Hematopoietic multipotent progenitor cell treated with erythropoietin and hydrocortisone succinate and interleukin-3 and kit ligand, for 4 days (in vitro differentiated cells): ENCODE measurements at regions not wholly inside any gene's neighbourhood (a gene's known extent, or its start where the extent isn't known, plus 50 kb on each side); places are given as distances from the start of the nearest gene placed in this dataset.
"Not testable (repeated sequence)": the region's sequence is repeated elsewhere in the genome, so short reads cannot be mapped to it uniquely, and the experiment has no call there.

Experiments
- DNase-seq: peaks from one replicate; pipeline ENCODE4 v3.0.0-alpha.2; 2015

DNA sequence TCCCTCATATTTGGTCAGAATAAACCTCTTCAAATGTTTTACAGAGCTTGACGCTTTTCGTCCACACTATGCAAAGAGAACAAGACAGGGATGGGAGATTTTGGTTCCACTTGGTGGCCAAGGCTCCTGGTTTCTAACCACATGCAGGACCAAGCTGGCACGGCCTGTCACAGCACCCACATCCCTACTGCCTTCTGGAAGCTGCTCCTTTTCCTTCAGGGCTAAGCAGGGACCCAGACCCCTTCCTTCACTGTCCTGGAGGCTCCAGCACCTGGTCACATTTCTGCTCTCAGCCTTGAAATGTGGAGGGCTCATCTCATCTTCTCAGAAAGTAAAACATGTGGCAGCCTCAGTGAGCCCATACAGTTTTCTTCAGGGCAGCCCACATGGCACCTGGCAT, 50.4 kb upstream of the ARHGEF7 start:
- no peak for DNase-seq

DNA sequence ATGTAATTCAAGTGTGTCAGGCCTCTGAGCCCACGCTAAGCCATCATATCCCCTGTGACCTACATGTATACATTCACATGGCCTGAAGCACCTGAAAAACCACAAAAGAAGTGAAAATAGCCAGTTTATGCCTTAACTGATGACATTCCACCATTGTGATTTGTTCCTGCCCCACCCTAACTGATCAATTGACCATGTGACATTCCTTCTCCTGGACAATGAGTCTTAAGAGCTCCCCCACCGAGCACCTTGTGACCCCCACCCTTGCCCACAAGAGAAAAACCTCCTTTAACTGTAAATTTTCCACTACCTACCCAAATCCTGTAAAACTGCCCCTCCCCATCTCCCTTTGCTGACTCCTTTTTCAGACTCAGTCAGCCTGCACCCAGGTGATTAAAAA, 52.1 kb upstream of the ARHGEF7 start:
- DNase-seq = no peak

DNA sequence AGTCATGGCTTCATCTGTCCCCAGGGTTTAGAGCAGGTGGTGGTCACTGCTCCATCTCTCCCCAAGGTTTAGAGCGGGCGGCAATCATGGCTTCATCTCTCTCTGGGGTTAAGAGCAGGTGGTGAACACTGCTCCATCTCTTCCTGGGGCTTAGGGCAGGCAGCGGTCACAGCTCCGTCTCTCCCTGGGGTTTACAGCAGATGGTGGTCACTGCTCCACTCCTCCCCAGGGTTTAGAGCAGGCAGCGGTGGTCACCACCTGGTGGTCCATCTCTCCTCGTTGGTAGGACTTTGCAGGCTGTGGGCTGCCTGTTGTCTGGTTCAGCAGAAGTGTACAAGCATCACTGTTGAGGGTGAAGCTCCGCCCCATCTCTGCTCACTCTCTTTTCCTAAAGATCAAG, 52.8 kb upstream of the ARHGEF7 start:
- no peak for DNase-seq

DNA sequence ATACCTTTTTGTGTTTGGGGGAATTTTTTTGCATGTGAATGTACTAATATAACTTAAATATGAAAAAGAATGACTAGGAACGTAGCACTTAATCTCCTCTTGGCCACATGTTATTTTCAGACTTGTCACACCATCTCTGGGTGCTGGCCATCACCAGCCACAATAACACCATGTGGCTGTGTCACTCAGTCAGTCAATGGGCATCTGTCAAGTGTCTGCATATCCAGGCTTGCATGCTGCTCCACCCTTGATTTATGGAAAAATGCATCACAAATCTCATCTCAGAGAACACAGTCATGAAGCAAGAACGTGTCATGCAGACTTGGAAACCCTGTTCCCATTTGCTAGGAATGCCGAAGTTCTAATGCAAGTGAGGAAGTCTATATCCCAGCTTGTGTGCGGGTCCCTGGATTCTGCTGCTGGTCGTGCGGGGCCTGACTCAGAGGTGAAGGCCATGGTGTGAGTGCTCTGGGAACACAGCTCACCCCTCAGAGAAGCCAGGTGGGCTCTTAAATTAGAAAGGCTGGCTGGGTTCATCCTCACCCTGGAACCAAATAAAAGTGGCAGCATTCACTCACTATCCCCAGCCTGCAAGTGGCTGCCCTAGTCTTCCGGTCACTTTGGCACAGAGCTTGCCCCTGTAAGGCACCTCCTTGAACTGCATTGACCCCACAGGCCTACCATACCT, 53.6 kb upstream of the ARHGEF7 start:
- no peak for DNase-seq

DNA sequence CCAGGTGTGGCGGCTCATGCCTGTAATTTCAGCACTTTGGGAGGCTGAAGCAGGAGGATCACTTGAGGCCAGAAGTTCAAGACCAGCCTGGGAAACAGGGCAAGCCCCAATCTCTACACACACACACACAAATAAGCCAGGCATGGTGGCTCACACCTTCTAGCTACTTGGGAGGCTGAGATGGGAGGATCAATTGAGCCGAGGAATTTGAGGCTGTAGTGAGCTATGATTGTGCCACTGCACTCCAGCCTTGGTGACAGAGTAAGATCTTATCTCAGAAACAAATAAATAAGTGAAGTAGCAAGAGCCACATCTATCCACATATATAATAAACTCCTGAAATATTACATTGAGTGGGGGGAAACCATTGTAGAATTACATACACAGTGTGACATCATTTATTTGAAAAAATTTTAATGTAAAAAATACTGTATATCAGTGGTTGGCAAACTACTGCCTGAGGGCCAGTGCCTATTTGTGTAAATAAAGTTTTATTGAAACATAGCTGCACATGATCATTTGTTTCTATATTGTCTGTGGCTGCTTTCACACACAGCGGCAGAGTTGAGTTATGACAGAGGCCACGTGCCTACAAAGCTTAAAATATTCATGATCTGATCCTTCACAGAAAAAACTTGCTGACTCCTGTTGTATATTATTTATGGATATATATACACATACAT, 54.7 kb upstream of the ARHGEF7 start:
- DNase-seq = no peak

DNA sequence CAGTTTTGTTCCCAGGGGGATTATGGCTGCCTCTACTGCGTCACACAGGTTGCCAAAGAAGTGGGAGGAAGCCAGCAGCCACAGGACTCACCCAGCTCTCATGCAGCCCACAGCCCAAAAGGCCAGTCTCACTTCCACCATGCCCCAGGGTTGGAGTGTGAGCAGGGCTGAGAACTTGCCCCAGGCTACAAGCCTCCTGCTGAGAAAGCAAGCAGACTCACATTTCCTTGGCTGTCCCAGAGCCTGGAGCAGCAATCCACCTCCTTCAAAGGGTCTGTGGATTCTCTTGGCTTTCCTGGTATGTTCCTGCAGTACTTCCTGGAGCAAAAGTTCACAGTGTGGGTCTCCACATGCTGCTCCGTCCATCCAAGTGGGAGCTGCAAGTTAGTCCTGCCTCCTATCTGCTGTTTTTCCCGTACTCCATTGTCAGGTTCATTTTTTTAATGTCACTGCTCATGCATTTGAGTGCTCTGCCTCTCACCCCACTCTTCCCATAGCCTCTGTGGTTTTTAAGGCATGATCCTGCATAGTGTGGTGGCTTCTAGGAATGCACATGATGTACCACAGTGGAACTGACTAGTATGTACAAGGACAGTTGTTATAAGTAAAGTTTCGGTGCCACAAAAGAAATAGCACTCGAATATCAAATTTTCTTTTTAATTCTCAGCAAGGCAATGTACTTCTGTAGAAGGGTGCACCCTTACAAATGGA, 56.2 kb upstream of the ARHGEF7 start:
- DNase-seq = no peak

DNA sequence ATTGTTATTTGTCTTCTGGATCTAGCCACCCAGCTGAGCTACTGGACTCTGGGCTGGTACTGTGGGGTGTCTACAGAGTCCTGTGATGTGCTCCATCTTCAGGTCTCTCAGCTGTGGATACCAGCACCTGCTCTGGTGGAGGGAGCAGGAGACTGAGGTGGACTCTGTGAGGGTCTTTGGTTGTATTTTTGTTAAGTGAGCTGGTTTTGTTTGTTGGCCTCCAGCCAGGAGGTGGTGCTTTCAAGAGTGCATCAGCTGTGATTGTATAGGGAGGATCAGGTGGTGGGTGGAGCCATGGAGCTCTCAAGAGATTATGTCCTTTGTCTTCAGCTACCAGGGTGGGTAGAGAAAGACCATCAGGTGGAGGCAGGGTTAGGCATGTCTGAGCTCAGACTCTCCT, 56.8 kb upstream of the ARHGEF7 start:
- DNase-seq = not testable (repeated sequence)

DNA sequence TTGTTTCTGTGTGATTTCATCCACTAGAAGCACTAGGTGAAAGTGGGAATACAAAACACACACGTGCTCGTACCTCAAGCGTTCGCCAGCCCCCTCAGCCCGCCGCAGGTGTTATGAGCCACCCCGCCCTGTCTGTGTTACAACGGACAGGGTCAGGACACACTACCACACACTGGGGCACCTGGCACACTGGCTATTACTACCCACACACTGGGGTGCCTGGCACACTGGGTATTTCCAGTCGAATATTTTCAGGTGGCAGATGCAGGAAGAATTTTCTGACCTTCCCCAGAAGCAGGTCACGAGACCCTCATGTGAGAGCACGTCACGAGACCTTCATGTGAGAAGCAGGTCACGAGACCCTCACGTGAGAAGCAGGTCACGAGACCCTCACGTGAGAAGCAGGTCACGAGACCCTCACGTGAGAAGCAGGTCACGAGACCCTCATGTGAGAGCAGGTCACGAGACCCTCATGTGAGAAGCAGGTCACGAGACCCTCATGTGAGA, 63.3 kb upstream of the ARHGEF7 start:
- not testable (repeated sequence) for DNase-seq

DNA sequence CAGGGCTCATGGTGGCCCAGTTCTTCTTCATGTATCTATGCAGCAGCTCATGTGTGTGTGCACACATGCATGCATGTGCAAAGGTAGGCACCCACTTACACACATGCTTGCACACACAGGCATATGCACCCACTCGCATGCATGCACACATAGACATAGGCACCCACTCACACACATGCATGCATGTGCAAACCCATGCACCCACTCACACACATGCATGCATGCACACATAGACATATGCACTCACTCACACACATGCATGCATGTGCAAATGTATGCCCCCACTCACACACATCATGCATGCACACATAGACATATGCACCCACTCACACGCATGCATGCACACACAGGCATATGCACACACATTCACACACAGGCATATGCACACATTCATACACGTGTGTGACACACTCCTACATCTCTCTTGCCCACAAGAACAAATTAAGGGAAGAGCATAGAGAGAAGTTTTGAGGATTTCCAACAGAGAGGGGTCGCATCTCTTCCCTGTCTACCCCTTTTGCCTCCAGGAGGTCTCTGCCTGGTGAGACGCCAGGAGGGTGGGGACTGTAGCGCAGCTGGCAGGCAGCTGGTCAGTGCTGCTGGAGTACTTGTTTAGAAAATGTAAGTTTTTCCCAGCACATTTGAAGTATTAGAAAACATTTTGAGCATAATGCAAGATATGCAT, 63.9 kb upstream of the ARHGEF7 start:
- DNase-seq = no peak

DNA sequence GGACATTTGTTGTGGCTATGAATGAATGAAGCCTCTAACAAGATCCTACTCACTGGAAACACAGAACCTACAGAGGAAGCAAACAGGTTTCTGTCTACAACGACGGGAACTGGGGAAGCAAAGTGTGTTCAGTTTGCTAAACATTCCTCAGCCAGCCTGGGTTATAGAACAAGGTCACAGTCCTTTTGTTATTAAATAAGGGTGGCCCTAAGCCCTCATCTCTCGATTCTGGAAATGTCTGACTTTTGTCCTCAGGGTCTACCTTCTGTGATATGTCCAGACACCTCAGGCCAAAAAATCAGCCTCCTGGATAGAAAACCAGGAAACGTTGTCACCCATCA, 64.6 kb upstream of the ARHGEF7 start:
- no peak for DNase-seq

DNA sequence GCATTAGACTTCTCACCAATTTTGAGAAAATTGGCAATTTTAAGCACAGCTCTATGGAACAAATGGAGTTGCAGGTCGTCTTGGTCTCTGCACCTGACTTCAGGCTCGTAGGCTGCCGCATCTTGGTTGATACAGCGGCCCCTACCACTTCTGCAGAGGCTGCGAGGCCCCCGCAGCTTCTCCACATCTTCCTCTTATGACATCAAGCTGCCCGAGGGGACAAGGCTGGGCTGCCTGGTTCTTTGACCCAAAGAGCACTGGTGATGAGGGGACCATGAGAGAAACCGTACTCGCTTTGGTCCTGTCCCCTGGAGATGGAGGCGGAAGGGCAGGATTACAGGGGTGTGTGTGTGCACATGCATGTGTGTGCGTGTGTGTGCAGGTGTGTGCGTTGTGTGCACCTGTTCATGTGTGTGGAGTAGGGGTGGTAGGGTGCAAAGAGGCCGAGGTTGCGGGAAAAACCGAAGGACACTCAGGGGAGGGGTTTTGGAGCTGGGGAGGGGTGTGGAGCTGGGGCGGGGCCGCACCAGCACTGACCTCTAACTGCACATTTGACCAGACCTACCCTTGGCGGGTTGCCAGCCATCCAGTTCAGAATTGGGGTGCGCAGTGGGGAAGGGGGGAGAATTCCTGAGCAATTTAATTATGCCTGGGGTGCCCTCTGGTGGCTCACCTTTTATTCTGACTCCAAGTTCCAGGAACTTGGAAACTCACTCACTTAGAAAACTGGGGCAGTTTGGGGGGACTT, 65.1 kb upstream of the ARHGEF7 start:
- DNase-seq = peak; percentile 20

DNA sequence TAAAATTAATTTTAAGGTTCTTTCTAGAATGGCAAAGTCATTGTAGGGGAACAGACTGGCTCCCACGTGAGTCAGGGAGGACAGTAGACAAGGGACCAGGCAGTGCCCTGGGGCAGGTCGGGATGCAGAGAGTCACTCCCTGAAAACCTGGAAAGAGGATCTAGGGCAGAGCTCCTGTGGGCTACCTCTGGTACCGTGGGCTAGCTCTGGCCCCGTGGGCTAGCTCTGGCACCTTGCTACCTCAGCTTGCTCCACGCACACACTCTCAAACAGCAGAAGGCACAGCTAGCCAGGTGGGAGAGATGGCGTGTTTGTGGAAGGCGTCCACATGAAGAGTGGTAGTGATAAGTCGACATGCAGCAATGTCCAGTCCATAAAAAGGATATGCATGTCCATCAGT, 66.7 kb upstream of the ARHGEF7 start:
- DNase-seq = no peak

DNA sequence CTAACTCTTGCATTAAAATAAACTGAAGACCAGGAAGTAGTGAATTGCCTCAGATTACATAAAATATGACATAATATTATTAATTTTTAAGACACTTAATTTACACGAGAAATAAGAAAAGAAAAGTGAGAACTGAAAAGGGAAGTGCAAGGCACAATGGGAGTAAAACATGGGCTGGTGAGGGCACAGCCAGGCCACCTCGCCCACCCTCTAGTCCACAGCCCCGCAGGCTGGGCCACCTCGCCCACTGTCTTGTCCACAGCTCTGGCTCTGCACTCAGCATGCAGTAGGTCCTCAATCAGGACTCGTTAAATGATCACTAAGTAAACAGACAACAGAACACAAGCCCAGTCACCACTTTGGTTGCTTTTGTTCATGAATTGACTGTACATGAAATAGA, 67.8 kb upstream of the ARHGEF7 start:
- DNase-seq = no peak

DNA sequence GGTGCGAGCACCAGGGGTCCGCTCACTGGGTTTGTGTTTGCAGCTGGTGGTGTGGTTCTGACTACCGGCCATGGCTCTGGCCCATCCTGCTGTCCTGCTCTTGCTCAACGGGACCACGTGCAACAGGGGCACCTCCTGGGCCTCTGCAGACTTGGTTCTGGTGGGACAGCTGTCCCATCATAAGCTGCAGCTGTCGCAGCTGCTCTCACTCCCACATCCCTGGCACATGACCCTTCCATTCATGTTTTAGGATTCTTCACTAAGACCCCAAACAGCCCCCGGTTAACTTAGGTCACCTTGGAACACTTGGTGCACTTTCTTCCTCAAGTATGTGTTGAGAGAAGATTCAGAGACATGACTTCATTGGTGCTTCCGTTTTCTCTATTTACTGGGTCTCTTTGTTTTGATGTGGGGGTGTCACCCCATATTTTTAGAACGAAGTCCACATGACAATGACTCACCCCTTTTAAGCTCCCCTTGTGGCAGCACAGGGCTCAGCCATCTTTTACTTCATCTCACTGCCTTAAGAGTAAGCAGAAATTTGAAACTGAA, 68.4 kb upstream of the ARHGEF7 start:
- peak; percentile 12 for DNase-seq

DNA sequence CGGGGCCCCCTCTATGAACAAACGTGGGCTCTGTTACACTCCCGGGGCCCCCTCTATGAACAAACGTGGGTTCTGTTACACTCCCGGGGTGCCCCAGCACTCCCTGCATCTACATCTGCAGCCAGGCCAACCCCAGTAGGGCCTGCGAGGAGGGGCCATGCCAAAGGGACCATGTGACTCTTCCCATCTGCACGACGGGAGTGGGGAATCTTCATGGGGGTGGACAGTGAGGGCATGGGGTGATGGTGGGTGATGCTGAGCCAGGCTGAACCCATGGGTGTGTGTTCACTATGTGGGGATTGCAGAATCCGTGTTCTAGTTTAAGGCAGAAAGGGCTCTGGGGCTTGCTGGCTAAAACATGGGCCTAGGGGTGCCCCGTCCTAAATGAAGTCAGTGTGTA, 69.9 kb upstream of the ARHGEF7 start:
- no peak for DNase-seq

DNA sequence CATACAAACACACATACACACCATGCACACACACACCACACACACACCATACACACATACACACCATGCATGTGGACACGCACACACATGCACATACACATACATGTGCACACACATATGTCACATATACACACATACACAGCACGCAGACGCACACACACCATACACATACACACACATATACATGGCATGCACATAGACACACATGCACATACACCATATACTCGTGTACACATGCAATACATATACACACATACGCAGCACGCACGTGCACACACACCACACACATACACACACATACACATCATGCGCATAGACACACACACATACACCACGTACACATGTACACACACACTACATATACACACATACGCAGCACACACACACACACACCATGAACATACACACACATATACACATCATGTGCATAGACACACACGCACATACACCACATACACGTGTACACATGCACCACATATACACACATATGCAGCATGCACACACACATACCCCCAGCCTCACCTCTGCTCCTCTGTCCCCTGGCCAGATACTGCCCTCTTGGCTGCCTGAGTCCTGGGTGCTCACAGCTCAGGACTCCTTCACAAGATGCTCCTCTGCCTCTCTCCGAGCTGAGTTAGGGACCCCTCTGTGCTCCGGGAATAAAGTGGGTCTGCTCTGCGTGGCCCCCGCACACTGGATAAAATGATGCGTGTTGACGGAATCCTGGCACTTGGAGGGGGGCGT, 70.9 kb upstream of the ARHGEF7 start:
- no peak for DNase-seq

DNA sequence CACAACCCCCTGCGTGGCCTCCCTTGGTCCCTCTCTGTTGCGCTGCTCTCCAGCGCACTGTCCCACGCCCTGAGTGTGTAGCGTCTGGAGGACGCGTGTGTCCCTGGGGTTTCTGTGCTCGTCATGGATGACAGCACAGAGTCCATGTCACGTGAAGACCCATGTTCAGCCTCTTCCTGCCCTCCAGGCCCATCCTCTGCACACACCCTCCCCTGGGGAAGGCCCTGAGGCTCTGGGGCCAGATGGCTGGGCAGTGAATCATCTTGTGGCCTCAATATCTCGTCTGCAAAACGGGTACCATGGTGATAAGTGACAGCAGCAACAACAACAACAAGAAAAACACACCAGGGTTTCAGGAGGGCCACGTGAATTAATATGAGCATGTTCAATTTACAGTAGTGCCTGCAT, 71.5 kb upstream of the ARHGEF7 start:
- DNase-seq = no peak

DNA sequence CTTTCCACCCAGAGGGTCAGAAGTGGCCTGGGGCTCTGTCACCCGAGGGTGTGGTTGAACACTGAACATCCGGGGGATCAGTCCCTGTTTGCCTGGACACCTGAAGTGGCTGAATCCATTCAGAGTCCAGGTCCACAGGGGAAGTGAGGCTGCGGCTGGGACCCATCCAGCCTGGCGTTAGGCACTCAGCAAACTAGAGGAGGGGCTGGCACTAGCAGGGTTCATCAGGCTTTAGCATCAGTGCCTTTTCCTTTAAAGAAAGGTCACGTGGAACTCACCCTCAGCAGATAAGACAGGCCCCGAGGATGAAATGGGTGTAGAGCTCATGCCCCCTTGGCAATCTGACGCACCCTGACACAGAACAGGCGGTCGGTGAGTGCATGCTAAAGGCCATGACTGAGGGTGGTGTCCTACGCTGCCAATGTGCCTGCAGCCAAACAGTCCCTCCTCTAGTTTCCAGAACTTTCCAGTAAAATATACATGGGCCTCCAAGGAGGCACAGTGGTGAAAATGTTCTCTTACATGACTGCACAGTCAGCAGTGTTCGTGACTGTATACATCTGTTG, 72.4 kb upstream of the ARHGEF7 start:
- no peak for DNase-seq

DNA sequence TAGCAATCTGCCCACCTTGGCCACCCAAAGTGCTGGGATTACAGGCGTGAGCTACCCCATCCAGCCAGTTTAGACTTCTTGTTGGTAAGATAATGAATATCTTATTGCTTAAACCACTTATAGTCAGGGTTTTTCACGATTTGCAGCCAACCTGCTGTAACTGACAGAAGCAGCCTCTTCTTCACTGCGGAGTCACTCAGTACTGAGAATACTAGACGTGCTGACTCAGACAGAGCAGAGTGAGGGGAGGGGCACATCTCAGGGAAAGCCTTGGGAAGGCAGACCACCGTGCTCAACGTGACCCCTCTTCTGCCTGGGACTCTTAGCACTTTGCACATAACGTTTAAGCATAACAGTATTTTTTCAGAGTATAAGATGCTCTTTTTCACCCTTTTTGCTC, 74.3 kb upstream of the ARHGEF7 start:
- DNase-seq = no peak

DNA sequence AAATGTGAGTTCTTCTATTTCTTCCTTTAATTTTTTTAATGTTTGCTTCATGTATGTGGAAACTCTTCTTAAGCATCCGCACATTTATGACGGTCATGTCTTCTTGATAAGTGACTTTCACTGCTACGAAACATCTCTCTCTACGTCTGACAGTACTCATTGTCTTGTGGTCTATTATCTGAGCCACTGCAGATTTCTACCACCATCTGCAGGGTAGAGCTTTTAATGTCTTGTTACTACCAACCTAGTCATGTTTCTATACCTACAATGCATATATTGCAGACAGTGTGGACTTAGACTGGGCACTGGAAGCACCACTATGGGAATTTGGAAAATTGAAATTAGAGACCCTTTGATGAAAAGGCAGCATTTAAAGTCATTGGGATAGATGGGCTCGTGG, 75.4 kb upstream of the ARHGEF7 start:
- peak; percentile 7 for DNase-seq

DNA sequence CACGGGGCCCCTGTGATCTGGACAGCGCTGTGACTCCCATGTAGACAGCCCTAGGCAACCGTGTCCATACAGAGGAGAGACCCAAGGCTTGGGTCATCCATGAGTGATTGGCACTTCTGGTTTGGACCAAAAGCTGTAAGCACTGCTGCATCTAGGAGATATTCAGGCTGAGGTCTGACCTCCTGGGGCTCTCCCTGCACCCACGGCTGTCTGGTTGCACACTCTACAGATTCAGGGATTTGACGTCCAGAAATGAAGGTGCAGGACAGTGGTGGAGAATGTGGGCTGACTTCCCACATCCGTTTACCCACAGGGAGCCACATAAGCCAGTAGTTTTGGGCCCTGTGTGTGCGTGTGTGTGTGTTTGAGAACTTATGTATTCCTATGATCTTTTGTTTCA, 76.2 kb upstream of the ARHGEF7 start:
- DNase-seq = no peak
